ENCODE measurements at regions not wholly inside any gene's neighbourhood (a gene's known extent, or its start where the extent isn't known, plus 50 kb on each side); places are given as distances from the start of the nearest gene placed in this dataset.
"Not testable (repeated sequence)": the region's sequence is repeated elsewhere in the genome, so short reads cannot be mapped to it uniquely, and the experiment has no call there.

- TF ChIP-seq POLR2A, CTCF (IDR thresholded peaks at IDR 0.05): not testable (repeated sequence)
These were observed 295.8 kb downstream of the PTGER3 start for GRCh38 chr1:70751676-70752287.
